Esophagus muscularis mucosa (tissue), 4 donors: ENCODE measurements at regions not wholly inside any gene's neighbourhood (a gene's known extent, or its start where the extent isn't known, plus 50 kb on each side); places are given as distances from the start of the nearest gene placed in this dataset.

Experiments
- CTCF ChIP-seq, 3 experiments: fragments of 200-600 bp in 2 of 3; fragments of 450-650 bp in 1 of 3; sonication (generic) in 2 of 3; IDR thresholded peaks; one replicate each; pipeline ENCODE4 v1.5.1; 2017 to 2019; ENCODE audit warnings: antibody characterized with exemption in 3 of 3, mild to moderate bottlenecking in 2 of 3, moderate library complexity in 1 of 3
- EP300 ChIP-seq: sonication (generic); formaldehyde crosslinking; IDR thresholded peaks from one replicate; pipeline ENCODE4 v1.6.1; 2017; ENCODE audit warnings: antibody characterized with exemption
- POLR2A ChIP-seq: fragments of 450-650 bp; IDR thresholded peaks from one replicate; pipeline ENCODE4 v1.6.1; 2017; ENCODE audit warnings: antibody characterized with exemption, moderate library complexity, mild to moderate bottlenecking, low read depth
- POLR2AphosphoS5 ChIP-seq, 2 donors: sonication (generic); formaldehyde crosslinking; IDR thresholded peaks; one replicate each; pipeline ENCODE4 v1.6.1; 2017; ENCODE audit warnings: antibody characterized with exemption in 2 of 2

DNA sequence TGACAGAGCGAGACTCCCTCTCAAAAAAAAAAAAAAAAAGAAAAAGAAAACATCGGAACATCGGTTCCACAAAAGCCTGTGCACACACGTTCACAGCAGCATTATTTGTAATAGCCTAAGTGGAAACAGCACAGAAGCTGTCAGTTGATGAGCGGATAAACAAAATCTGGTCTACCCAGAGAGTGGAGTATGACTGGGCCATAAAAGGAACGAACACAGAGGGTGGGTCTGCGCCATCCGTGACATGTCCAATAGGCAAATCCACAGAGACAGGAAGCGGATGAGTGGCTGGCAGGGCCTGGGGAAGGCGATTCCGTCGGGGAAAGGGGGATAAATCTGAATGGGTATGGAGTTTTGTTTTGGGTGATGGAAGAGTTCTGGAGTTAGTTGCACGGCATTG lies 212.2 kb upstream of the CIBAR2 start:
- TF ChIP-seq CTCF (IDR thresholded peaks at IDR 0.05) (no peak), POLR2A (no peak), POLR2AphosphoS5 (IDR thresholded peaks at IDR 0.05) (no peak), EP300 (no peak)
